ENCODE measurements at regions not wholly inside any gene's neighbourhood (a gene's known extent, or its start where the extent isn't known, plus 50 kb on each side); places are given as distances from the start of the nearest gene placed in this dataset.

GRCh38 chr5:164332349-164333196, 827.2 kb downstream of the MAT2B start:
- no peak for TF ChIP-seq CTCF (IDR thresholded peaks at IDR 0.05)

GRCh38 chr5:164335837-164336236, 830.4 kb downstream of the MAT2B start:
- TF ChIP-seq CTCF (IDR thresholded peaks at IDR 0.05), result no peak

GRCh38 chr5:164336276-164336675, 830.9 kb downstream of the MAT2B start:
- no peak for TF ChIP-seq CTCF (IDR thresholded peaks at IDR 0.05)

- TF ChIP-seq CTCF (IDR thresholded peaks at IDR 0.05), result no peak
Observed at GRCh38 chr5:164336906-164337305, 831.5 kb downstream of the MAT2B start.

- no peak for TF ChIP-seq CTCF (IDR thresholded peaks at IDR 0.05)
Observed at GRCh38 chr5:164341056-164341619, 835.7 kb downstream of the MAT2B start.

GRCh38 chr5:164345173-164345849, 839.9 kb downstream of the MAT2B start:
- TF ChIP-seq CTCF (IDR thresholded peaks at IDR 0.05), result no peak

- TF ChIP-seq CTCF (IDR thresholded peaks at IDR 0.05), result no peak
Observed at GRCh38 chr5:164345853-164346252, 840.4 kb downstream of the MAT2B start.

All from LNCAP (cell line).